Tibial nerve (tissue), 4 donors: ENCODE measurements at regions not wholly inside any gene's neighbourhood (a gene's known extent, or its start where the extent isn't known, plus 50 kb on each side); places are given as distances from the start of the nearest gene placed in this dataset.

Experiments used
- DNase-seq, 2 donors: peaks; one replicate each; pipeline ENCODE4 v3.0.0-alpha.2; 2019; ENCODE audit warnings: low spot score in 2 of 2
- H3K27ac ChIP-seq, 4 donors: fragments of 200-600 bp; sonication (generic) in 3 of 4; one replicate each; pipeline ENCODE4 v1.5.1; 2017 to 2019; ENCODE audit warnings: mild to moderate bottlenecking in 1 of 4
- H3K27me3 ChIP-seq, 2 donors: fragments of 200-600 bp; sonication (generic) in 1 of 2; one replicate each; pipeline versions ENCODE4 v1.5.1 to v1.6.0; 2017 to 2019
- H3K36me3 ChIP-seq, 3 donors: fragments of 200-600 bp; sonication (generic); one replicate each; pipeline ENCODE4 v1.5.1; 2018 to 2019
- H3K4me1 ChIP-seq, 4 donors: fragments of 200-600 bp; sonication (generic) in 3 of 4; one replicate each; pipeline ENCODE4 v1.5.1; 2017 to 2019
- H3K4me3 ChIP-seq, 4 donors: fragments of 200-600 bp; sonication (generic) in 3 of 4; one replicate each; pipeline ENCODE4 v1.5.1; 2017 to 2019; ENCODE audit warnings: mild to moderate bottlenecking in 1 of 4, moderate library complexity in 1 of 4
- H3K9me3 ChIP-seq, 4 donors: fragments of 200-600 bp; sonication (generic) in 3 of 4; one replicate each; pipeline ENCODE4 v1.5.1; 2017 to 2019
- CTCF ChIP-seq, 5 experiments: fragments of 200-600 bp in 3 of 5; fragments of 450-650 bp in 2 of 5; sonication (generic) in 3 of 5; IDR thresholded peaks; one replicate each; pipeline ENCODE4 v1.5.1; 2016 to 2019; ENCODE audit warnings: antibody characterized with exemption in 5 of 5, mild to moderate bottlenecking in 3 of 5, moderate library complexity in 2 of 5
- EP300 ChIP-seq, 2 donors: sonication (generic); formaldehyde crosslinking; IDR thresholded peaks; one replicate each; pipeline ENCODE4 v1.6.1; 2017; ENCODE audit warnings: antibody characterized with exemption in 2 of 2, mild to moderate bottlenecking in 1 of 2
- POLR2A ChIP-seq, 2 donors: fragments of 450-650 bp; IDR thresholded peaks; one replicate each; pipeline ENCODE4 v1.6.1; 2017; ENCODE audit warnings: antibody characterized with exemption in 2 of 2, mild to moderate bottlenecking in 2 of 2, moderate library complexity in 2 of 2
- WGBS, 2 donors: methylation state at CpG; one replicate each; pipeline ENCODE4 v1.1.5; 2018; 5-methylcytosine and 5-hydroxymethylcytosine counted together

- no peaks in the 10 kb centered on the region for H3K36me3 ChIP-seq
- H3K27ac ChIP-seq = no peak overlapping the region
- no peak for TF ChIP-seq CTCF (IDR thresholded peaks at IDR 0.05)
- TF ChIP-seq EP300 (IDR thresholded peaks at IDR 0.05) = no peak
- no peak for TF ChIP-seq POLR2A (IDR thresholded peaks at IDR 0.05)
- H3K4me3 ChIP-seq = no peak overlapping the region
- peaks cover 0 to 5% (median 0%) of the 10 kb centered on the region in 4 donors for H3K9me3 ChIP-seq
- H3K27me3 ChIP-seq = no peaks in the 10 kb centered on the region
- no peaks in the 10 kb centered on the region for H3K4me1 ChIP-seq
- WGBS, 2 donors = 70 to 71% methylated on average over 5 of the region's 5 CpGs
- no peak for DNase-seq
Measured at GRCh38 chr2:235212501-235213158, 260.8 kb downstream of the SH3BP4 start.

- H3K36me3 ChIP-seq = no peaks in the 10 kb centered on the region
- H3K27me3 ChIP-seq = no peaks in the 10 kb centered on the region
- no peak for DNase-seq
- WGBS, 2 donors = 82 to 90% methylated on average over 5 of the region's 5 CpGs
- peaks cover 0 to under 1% (median 0%) of the 10 kb centered on the region in 4 donors for H3K9me3 ChIP-seq
- no peak overlapping the region for H3K4me3 ChIP-seq
- H3K4me1 ChIP-seq = no peaks in the 10 kb centered on the region
- TF ChIP-seq EP300 (IDR thresholded peaks at IDR 0.05) (no peak), CTCF (IDR thresholded peaks at IDR 0.05) (no peak), POLR2A (IDR thresholded peaks at IDR 0.05) (no peak)
- H3K27ac ChIP-seq = no peak overlapping the region
Measured at GRCh38 chr2:235215248-235215647, 263.4 kb downstream of the SH3BP4 start.

- WGBS, 2 donors = 71% methylated on average over 3 of the region's 3 CpGs
- TF ChIP-seq EP300 (IDR thresholded peaks at IDR 0.05) = no peak
- TF ChIP-seq CTCF (IDR thresholded peaks at IDR 0.05) = no peak
- TF ChIP-seq POLR2A (IDR thresholded peaks at IDR 0.05) = no peak
Measured at GRCh38 chr2:235216901-235217300, 265.1 kb downstream of the SH3BP4 start.

GRCh38 chr2:235217846-235218245, 266.0 kb downstream of the SH3BP4 start:
- no peak for DNase-seq
- Histone ChIP-seq H3K36me3 (no peaks in the 10 kb centered on the region), H3K27ac (no peak overlapping the region), H3K4me3 (no peak overlapping the region), H3K4me1 (no peaks in the 10 kb centered on the region), H3K27me3 (no peaks in the 10 kb centered on the region), H3K9me3 (no peaks in the 10 kb centered on the region)
- no peak for TF ChIP-seq POLR2A (IDR thresholded peaks at IDR 0.05)
- TF ChIP-seq CTCF (IDR thresholded peaks at IDR 0.05) = no peak
- no peak for TF ChIP-seq EP300 (IDR thresholded peaks at IDR 0.05)
- 89 to 94% methylated on average over 5 of the region's 5 CpGs for WGBS, 2 donors

More at GRCh38 chr2:235216901-235217300, 265.1 kb downstream of the SH3BP4 start:
- Histone ChIP-seq H3K27ac (no peak overlapping the region), H3K36me3 (no peaks in the 10 kb centered on the region), H3K4me1 (no peaks in the 10 kb centered on the region), H3K27me3 (no peaks in the 10 kb centered on the region), H3K4me3 (no peak overlapping the region), H3K9me3 (no peaks in the 10 kb centered on the region)
- DNase-seq = no peak

- TF ChIP-seq EP300 (IDR thresholded peaks at IDR 0.05) (no peak), POLR2A (IDR thresholded peaks at IDR 0.05) (no peak), CTCF (IDR thresholded peaks at IDR 0.05) (no peak)
- DNase-seq = no peak
- Histone ChIP-seq H3K4me1 (no peaks in the 10 kb centered on the region), H3K9me3 (no peaks in the 10 kb centered on the region), H3K27ac (no peak overlapping the region), H3K36me3 (no peaks in the 10 kb centered on the region), H3K27me3 (no peaks in the 10 kb centered on the region), H3K4me3 (no peak overlapping the region)
- 85 to 87% methylated on average over 10 of the region's 10 CpGs for WGBS, 2 donors
Measured at GRCh38 chr2:235218486-235218907, 266.7 kb downstream of the SH3BP4 start.
